UCSD-AML1 (cell line): ENCODE measurements at regions not wholly inside any gene's neighbourhood (a gene's known extent, or its start where the extent isn't known, plus 50 kb on each side); places are given as distances from the start of the nearest gene placed in this dataset.

ENCODE experiments used
- DNase-seq: peaks from one replicate; lab custom pipeline; 2025; ENCODE audit not compliant: unreplicated experiment; lab: John Stamatoyannopoulos, UW

- no peak for DNase-seq
Observed at GRCh38 chr11:44488165-44488965, 77.1 kb upstream of the CD82 start.

- DNase-seq: no peak
Observed at GRCh38 chr11:44493383-44493782, 72.1 kb upstream of the CD82 start.

- no peak for DNase-seq
Observed at GRCh38 chr11:44493930-44494329, 71.5 kb upstream of the CD82 start.

- no peak for DNase-seq
Observed at GRCh38 chr11:44494785-44495184, 70.7 kb upstream of the CD82 start.

GRCh38 chr11:44496391-44496790, 69.1 kb upstream of the CD82 start:
- DNase-seq: no peak

GRCh38 chr11:44498089-44498871, 67.2 kb upstream of the CD82 start:
- DNase-seq: no peak

- no peak for DNase-seq
Observed at GRCh38 chr11:44502506-44502905, 63.0 kb upstream of the CD82 start.

GRCh38 chr11:44505581-44506054, 59.8 kb upstream of the CD82 start:
- no peak for DNase-seq

GRCh38 chr11:44506375-44507016, 59.0 kb upstream of the CD82 start:
- DNase-seq: no peak

- DNase-seq: no peak
Observed at GRCh38 chr11:44507491-44507890, 58.0 kb upstream of the CD82 start.

GRCh38 chr11:44507896-44508445, 57.5 kb upstream of the CD82 start:
- no peak for DNase-seq

- no peak for DNase-seq
Observed at GRCh38 chr11:44509296-44509695, 56.2 kb upstream of the CD82 start.

GRCh38 chr11:44510372-44510771, 55.1 kb upstream of the CD82 start:
- DNase-seq: no peak

GRCh38 chr11:44512818-44513217, 52.6 kb upstream of the CD82 start:
- no peak for DNase-seq

- no peak for DNase-seq
Observed at GRCh38 chr11:44515048-44515447, 50.4 kb upstream of the CD82 start.
